PC-9 (cell line): ENCODE measurements at regions not wholly inside any gene's neighbourhood (a gene's known extent, or its start where the extent isn't known, plus 50 kb on each side); places are given as distances from the start of the nearest gene placed in this dataset.

Source experiments
- BruUV-seq: library from RNA; stranded (reverse); fragments of 400-500 nt; replicated peaks from 2 replicates; lab custom pipeline; 2021; lab: Mats Ljungman, UMichigan
- CTCF ChIA-PET: fragments of 300-600 bp; sonication (Branson Sonifier 250); formaldehyde crosslinking; loops from one replicate; lab custom pipeline; 2022; ENCODE audit warnings: antibody characterized with exemption; lab: Charles Lee
- POLR2A ChIA-PET: fragments of 300-600 bp; sonication (Branson Sonifier 250); formaldehyde crosslinking; loops from one replicate; lab custom pipeline; 2022; ENCODE audit warnings: antibody characterized with exemption; ENCODE audit not compliant: unreplicated experiment; lab: Charles Lee
- DNase-seq, 2 experiments: peaks; one replicate each; pipeline versions ENCODE4 v3.0.0 to v3.0.0-alpha.2; 2015 to 2022; ENCODE audit warnings: mixed read lengths in 1 of 2
- H2AFZ ChIP-seq: fragments of 200-600 bp; sonication (generic); 2 replicates; pipeline ENCODE4 v1.8.1; 2017; ENCODE audit warnings: antibody characterized with exemption
- H3F3A ChIP-seq: fragments of 200-600 bp; sonication (generic); 2 replicates; pipeline ENCODE4 v1.8.1; 2017; ENCODE audit warnings: antibody characterized with exemption, mild to moderate bottlenecking, low read depth; ENCODE audit not compliant: insufficient read depth
- H3K27ac ChIP-seq: fragments of 200-600 bp; sonication (generic); 2 replicates; pipeline ENCODE4 v1.6.1; 2016; ENCODE audit warnings: mixed run types
- H3K27me3 ChIP-seq: fragments of 200-600 bp; sonication (generic); 2 replicates; pipeline ENCODE4 v1.6.1; 2016; ENCODE audit warnings: low read depth, mixed run types; ENCODE audit not compliant: insufficient read depth
- H3K36me3 ChIP-seq: fragments of 200-600 bp; sonication (generic); 2 replicates; pipeline ENCODE4 v1.6.1; 2016; ENCODE audit warnings: low read depth, mixed run types
- H3K4me1 ChIP-seq: fragments of 200-600 bp; sonication (generic); replicated peaks from 2 replicates; pipeline ENCODE4 v1.6.1; 2016; ENCODE audit warnings: mixed run types; ENCODE audit not compliant: insufficient read depth
- H3K4me2 ChIP-seq: fragments of 200-600 bp; sonication (generic); 2 replicates; pipeline ENCODE4 v1.6.1; 2017; ENCODE audit warnings: mixed run types
- H3K4me3 ChIP-seq: fragments of 200-600 bp; sonication (generic); 2 replicates; pipeline ENCODE4 v1.6.1; 2016; ENCODE audit warnings: mixed run types
- H3K79me2 ChIP-seq: fragments of 200-600 bp; sonication (generic); 2 replicates; pipeline ENCODE4 v1.6.1; 2017; ENCODE audit warnings: low read depth, mixed run types
- H3K9me2 ChIP-seq: fragments of 200-600 bp; sonication (generic); 2 replicates; pipeline ENCODE4 v1.8.1; 2017; ENCODE audit warnings: mild to moderate bottlenecking; ENCODE audit not compliant: insufficient read depth
- H3K9me3 ChIP-seq: fragments of 200-600 bp; sonication (generic); 2 replicates; pipeline ENCODE4 v1.8.1; 2016; ENCODE audit warnings: low read depth; ENCODE audit not compliant: insufficient read depth
- H4K20me1 ChIP-seq: fragments of 200-600 bp; sonication (generic); 2 replicates; pipeline ENCODE4 v1.8.1; 2017; ENCODE audit not compliant: insufficient read depth
- CTCF ChIP-seq: fragments of 200-600 bp; sonication (generic); conservative IDR thresholded peaks from 2 replicates; pipeline ENCODE4 v1.6.1; 2017; ENCODE audit warnings: mixed run types, antibody characterized with exemption, mild to moderate bottlenecking, moderate library complexity
- EZH2 ChIP-seq: fragments of 200-600 bp; sonication (generic); IDR thresholded peaks from 2 replicates; pipeline ENCODE4 v1.8.0; 2017; ENCODE audit warnings: antibody characterized with exemption, low read depth
- intact Hi-C: fragments of 100-400 bp; cut with micrococcal nuclease; formaldehyde crosslinking; loops from one replicate; pipeline ENCODE4 v1.10.0; 2022; ENCODE audit not compliant: unreplicated experiment

GRCh38 chr10:3421537-3422257 is 249.1 kb upstream of the PITRM1 start:
- Histone ChIP-seq H3K36me3 (no peaks in the 10 kb centered on the region), H3K9me3 (no peaks in the 10 kb centered on the region), H3K4me2 (no peak overlapping the region), H3F3A (peaks cover 4% of the 10 kb centered on the region; the same call in 1 of the 2 replicates), H3K27ac (no peak overlapping the region), H3K9me2 (no peaks in the 10 kb centered on the region), H3K79me2 (no peaks in the 10 kb centered on the region), H4K20me1 (no peaks in the 10 kb centered on the region), H3K4me1 (peaks cover 26% of the 10 kb centered on the region), H3K4me3 (no peak overlapping the region), H3K27me3 (no peaks in the 10 kb centered on the region), H2AFZ (no peak overlapping the region)
- DNase-seq, result no peak
- TF ChIP-seq EZH2, result no peak
- no peak for TF ChIP-seq CTCF
- no TSS peak for BruUV-seq
- ChIA-PET POLR2A (interaction anchor here (0.6 kb wide), 1 partner anchor 1406 kb away, joined by 3 read pairs; no protein-coding TSS in a partner anchor), CTCF (no interaction called here)
- intact Hi-C loops, result no loop called here

- POLR2A ChIA-PET, result interaction anchor here (0.5 to 0.6 kb wide), 3 partner anchors 15 to 1407 kb away, joined by 3 to 7 read pairs (median 6); no protein-coding TSS in a partner anchor
- no peak for DNase-seq
- CTCF ChIA-PET, result no interaction called here
- Histone ChIP-seq H4K20me1 (no peaks in the 10 kb centered on the region), H3F3A (no peaks in the 10 kb centered on the region), H3K27me3 (no peaks in the 10 kb centered on the region), H3K4me3 (no peak overlapping the region), H3K36me3 (no peaks in the 10 kb centered on the region), H3K79me2 (no peaks in the 10 kb centered on the region), H3K4me2 (no peak overlapping the region), H3K27ac (no peak overlapping the region), H3K4me1 (peaks cover 17% of the 10 kb centered on the region), H2AFZ (no peak overlapping the region), H3K9me2 (no peaks in the 10 kb centered on the region), H3K9me3 (no peaks in the 10 kb centered on the region)
- BruUV-seq, result no TSS peak
- intact Hi-C loops, result no loop called here
- TF ChIP-seq CTCF (no peak), EZH2 (no peak)
Observed at GRCh38 chr10:3420527-3421469, 248.2 kb upstream of the PITRM1 start.

- no peak overlapping the region for H3K4me3 ChIP-seq
- no peaks in the 10 kb centered on the region for H3K9me2 ChIP-seq
- H4K20me1 ChIP-seq, result no peaks in the 10 kb centered on the region
- H3F3A ChIP-seq, result no peaks in the 10 kb centered on the region
- no peaks in the 10 kb centered on the region for H3K79me2 ChIP-seq
- no peaks in the 10 kb centered on the region for H3K27me3 ChIP-seq
- intact Hi-C loops, result no loop called here
- no peak for TF ChIP-seq EZH2
- no peak for TF ChIP-seq CTCF
- H3K4me1 ChIP-seq, result peaks cover 9% of the 10 kb centered on the region; the same call in 1 of the 2 replicates
- POLR2A ChIA-PET, result interaction anchor here (0.6 kb wide), 1 partner anchor 929 kb away, joined by 7 read pairs; no protein-coding TSS in a partner anchor
- H2AFZ ChIP-seq, result no peak overlapping the region
- H3K4me2 ChIP-seq, result no peak overlapping the region
- DNase-seq, result no peak
- no peaks in the 10 kb centered on the region for H3K36me3 ChIP-seq
- H3K27ac ChIP-seq, result no peak overlapping the region
- no peaks in the 10 kb centered on the region for H3K9me3 ChIP-seq
- BruUV-seq, result no TSS peak
- CTCF ChIA-PET, result no interaction called here
Observed at GRCh38 chr10:3419719-3420495, 247.3 kb upstream of the PITRM1 start.
